HepG2 (cell line): ENCODE measurements at regions not wholly inside any gene's neighbourhood (a gene's known extent, or its start where the extent isn't known, plus 50 kb on each side); places are given as distances from the start of the nearest gene placed in this dataset.

Experiments used
- CREM ChIP-seq, 2 experiments: sonication (generic) in 1 of 2; formaldehyde crosslinking in 1 of 2; IDR thresholded peaks; 2 replicates each; pipeline versions ENCODE4 v1.4.0 to v1.6.1; 2016 to 2020; ENCODE audit warnings: antibody characterized with exemption in 1 of 2, mild to moderate bottlenecking in 1 of 2, missing genetic modification reagents in 1 of 2
- DPF2 ChIP-seq: sonication (generic); formaldehyde crosslinking; IDR thresholded peaks from 2 replicates; pipeline ENCODE4 v1.4.0; 2020; ENCODE audit warnings: mild to moderate bottlenecking, low read depth, missing genetic modification reagents, borderline replicate concordance
- FOXP4 ChIP-seq: sonication (generic); formaldehyde crosslinking; IDR thresholded peaks from 2 replicates; pipeline ENCODE4 v1.4.0; 2020; ENCODE audit warnings: missing genetic modification reagents
- GATAD1 ChIP-seq: IDR thresholded peaks from 2 replicates; pipeline ENCODE4 v1.6.1; 2016; ENCODE audit warnings: missing genetic modification reagents, missing compliant biosample characterization
- HOMEZ ChIP-seq: IDR thresholded peaks from 2 replicates; pipeline ENCODE4 v1.6.1; 2016; ENCODE audit warnings: low read depth
- KAT8 ChIP-seq: IDR thresholded peaks from 2 replicates; pipeline ENCODE4 v1.6.1; 2016; ENCODE audit warnings: missing genetic modification reagents, missing compliant biosample characterization
- KLF9 ChIP-seq: IDR thresholded peaks from 2 replicates; pipeline ENCODE4 v1.6.1; 2016; ENCODE audit warnings: low read depth
- MED1 ChIP-seq: sonication (generic); formaldehyde crosslinking; IDR thresholded peaks from 2 replicates; pipeline ENCODE4 v1.4.0; 2020; ENCODE audit warnings: missing genetic modification reagents
- MYNN ChIP-seq: sonication (generic); formaldehyde crosslinking; IDR thresholded peaks from 2 replicates; pipeline ENCODE4 v1.4.0; 2020; ENCODE audit warnings: mild to moderate bottlenecking, low read depth, missing genetic modification reagents
- NR2F1 ChIP-seq, 2 experiments: fragments of 450-650 bp in 1 of 2; formaldehyde crosslinking in 1 of 2; IDR thresholded peaks; 2 replicates each; pipeline versions ENCODE4 v1.5.0 to v1.6.1; 2016 to 2020; ENCODE audit warnings: mild to moderate bottlenecking in 1 of 2, missing compliant biosample characterization in 1 of 2, missing genetic modification reagents in 1 of 2, moderate library complexity in 1 of 2
- NR2F6 ChIP-seq, 2 experiments: IDR thresholded peaks; 2 replicates each; pipeline ENCODE4 v1.6.1; 2016; ENCODE audit warnings: antibody characterized with exemption in 1 of 2, mild to moderate bottlenecking in 1 of 2
- PHF5A ChIP-seq: IDR thresholded peaks from one replicate; pipeline ENCODE4 v1.6.1; 2018; ENCODE audit warnings: low read depth, missing genetic modification reagents; ENCODE audit not compliant: unreplicated experiment
- ZBTB8A ChIP-seq: sonication (generic); formaldehyde crosslinking; IDR thresholded peaks from 2 replicates; pipeline ENCODE4 v1.4.0; 2020; ENCODE audit warnings: mild to moderate bottlenecking, low read depth, missing genetic modification reagents, borderline replicate concordance
- ZMYM4 ChIP-seq: sonication (generic); formaldehyde crosslinking; IDR thresholded peaks from 2 replicates; pipeline ENCODE4 v1.8.1; 2023; ENCODE audit warnings: mild to moderate bottlenecking, missing genetic modification reagents
- ZNF142 ChIP-seq: sonication (generic); formaldehyde crosslinking; IDR thresholded peaks from 2 replicates; pipeline ENCODE4 v1.4.0; 2020; ENCODE audit warnings: missing genetic modification reagents
- ZNF317 ChIP-seq: sonication (generic); formaldehyde crosslinking; IDR thresholded peaks from 2 replicates; pipeline ENCODE4 v1.5.0; 2020; ENCODE audit warnings: mild to moderate bottlenecking, missing genetic modification reagents
- TF ChIP-seq, protein P1 (sequence below): sonication (generic); formaldehyde crosslinking; conservative IDR thresholded peaks from 2 replicates; pipeline ENCODE4 v1.4.0; 2020; ENCODE audit warnings: mild to moderate bottlenecking, missing genetic modification reagents, moderate library complexity

DNA sequence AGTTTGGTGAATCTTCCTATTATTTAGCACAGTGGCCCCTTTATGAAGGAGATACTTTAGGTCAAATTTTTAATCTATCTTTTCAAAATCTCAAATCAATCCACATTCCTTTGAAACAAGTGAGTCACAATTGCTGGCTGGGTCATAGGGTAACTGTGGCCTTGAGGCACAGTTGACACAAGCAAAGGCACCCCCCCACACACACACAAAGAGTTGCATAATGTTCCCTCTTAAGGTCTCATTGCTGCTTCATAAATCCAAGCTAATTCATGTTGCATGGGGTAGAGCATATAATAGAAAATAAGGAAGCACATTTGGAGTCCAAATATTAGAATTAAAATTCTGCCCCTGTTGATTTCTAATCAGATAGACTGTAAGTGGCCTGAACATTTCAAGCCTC lies 171.5 kb downstream of the DLEU7 start (continued):
- no peak for TF ChIP-seq ZNF142 (CRISPR knock-in tag)
- TF ChIP-seq NR2F6 (IDR thresholded peaks at IDR 0.05), result peak; percentile 61
- TF ChIP-seq NR2F6 (CRISPR knock-in tag; IDR thresholded peaks at IDR 0.05), result peak; percentile 63
- no peak for TF ChIP-seq ZNF317 (CRISPR knock-in tag)
- TF ChIP-seq FOXP4, result 0 out of 2 replicates have a peak, but pooled peaks have one; percentile 47
- TF ChIP-seq DPF2, result peak; percentile 77
- no peak for TF ChIP-seq ZBTB8A (CRISPR knock-in tag)
- peak; percentile 84; the same call in 1 of the 2 replicates for TF ChIP-seq HOMEZ (CRISPR knock-in tag)
- 0 out of 4 replicates have a peak, but pooled peaks of 1 of the 2 experiments have one; percentile 47 for TF ChIP-seq NR2F1 (CRISPR knock-in tag; IDR thresholded peaks at IDR 0.05)
- 0 out of 2 replicates have a peak, but pooled peaks have one; percentile 42 for TF ChIP-seq ZMYM4 (CRISPR knock-in tag)
- TF ChIP-seq KAT8 (CRISPR knock-in tag), result 0 out of 2 replicates have a peak, but pooled peaks have one; percentile 16
- TF ChIP-seq CREM (IDR thresholded peaks at IDR 0.05), result peak; percentile 56
- TF ChIP-seq CREM (CRISPR knock-in tag; IDR thresholded peaks at IDR 0.05), result no peak
- no peak for TF ChIP-seq PHF5A
- TF ChIP-seq MED1 (CRISPR knock-in tag), result peak; percentile 63
- no peak for TF ChIP-seq MYNN (CRISPR knock-in tag)
- no peak for TF ChIP-seq KLF9 (CRISPR knock-in tag)
- TF ChIP-seq GATAD1 (CRISPR knock-in tag), result no peak
- TF ChIP-seq, protein P1, sequence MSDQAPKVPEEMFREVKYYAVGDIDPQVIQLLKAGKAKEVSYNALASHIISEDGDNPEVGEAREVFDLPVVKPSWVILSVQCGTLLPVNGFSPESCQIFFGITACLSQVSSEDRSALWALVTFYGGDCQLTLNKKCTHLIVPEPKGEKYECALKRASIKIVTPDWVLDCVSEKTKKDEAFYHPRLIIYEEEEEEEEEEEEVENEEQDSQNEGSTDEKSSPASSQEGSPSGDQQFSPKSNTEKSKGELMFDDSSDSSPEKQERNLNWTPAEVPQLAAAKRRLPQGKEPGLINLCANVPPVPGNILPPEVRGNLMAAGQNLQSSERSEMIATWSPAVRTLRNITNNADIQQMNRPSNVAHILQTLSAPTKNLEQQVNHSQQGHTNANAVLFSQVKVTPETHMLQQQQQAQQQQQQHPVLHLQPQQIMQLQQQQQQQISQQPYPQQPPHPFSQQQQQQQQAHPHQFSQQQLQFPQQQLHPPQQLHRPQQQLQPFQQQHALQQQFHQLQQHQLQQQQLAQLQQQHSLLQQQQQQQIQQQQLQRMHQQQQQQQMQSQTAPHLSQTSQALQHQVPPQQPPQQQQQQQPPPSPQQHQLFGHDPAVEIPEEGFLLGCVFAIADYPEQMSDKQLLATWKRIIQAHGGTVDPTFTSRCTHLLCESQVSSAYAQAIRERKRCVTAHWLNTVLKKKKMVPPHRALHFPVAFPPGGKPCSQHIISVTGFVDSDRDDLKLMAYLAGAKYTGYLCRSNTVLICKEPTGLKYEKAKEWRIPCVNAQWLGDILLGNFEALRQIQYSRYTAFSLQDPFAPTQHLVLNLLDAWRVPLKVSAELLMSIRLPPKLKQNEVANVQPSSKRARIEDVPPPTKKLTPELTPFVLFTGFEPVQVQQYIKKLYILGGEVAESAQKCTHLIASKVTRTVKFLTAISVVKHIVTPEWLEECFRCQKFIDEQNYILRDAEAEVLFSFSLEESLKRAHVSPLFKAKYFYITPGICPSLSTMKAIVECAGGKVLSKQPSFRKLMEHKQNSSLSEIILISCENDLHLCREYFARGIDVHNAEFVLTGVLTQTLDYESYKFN, result peak; percentile 71
